WTC11 (cell line): ENCODE measurements at regions not wholly inside any gene's neighbourhood (a gene's known extent, or its start where the extent isn't known, plus 50 kb on each side); places are given as distances from the start of the nearest gene placed in this dataset.

ENCODE experiments used
- ATAC-seq: fragments of 200-7000 bp; cut with Tn5 transposase; 2 replicates; pipeline ENCODE4 v1.10.0; 2021; ENCODE audit warnings: mild to moderate bottlenecking, moderate library complexity
- CTCF ChIA-PET: fragments of 300-600 bp; sonication (Branson Sonifier 250); formaldehyde crosslinking; loops from one replicate; lab custom pipeline; 2021; ENCODE audit warnings: antibody characterized with exemption; lab: Charles Lee
- POLR2A ChIA-PET: fragments of 350-600 bp; sonication (Branson Sonifier 250); formaldehyde crosslinking; loops from one replicate; lab custom pipeline; 2021; ENCODE audit warnings: antibody characterized with exemption; lab: Charles Lee
- DNase-seq: peaks from one replicate; pipeline ENCODE4 v3.0.0; 2021; ENCODE audit warnings: low spot score
- H3K27ac Mint-ChIP-seq: 2 replicates; pipeline ENCODE4 v1.8.0; 2021; ENCODE audit warnings: mixed read lengths
- H3K27me3 Mint-ChIP-seq: 2 replicates; pipeline ENCODE4 v1.8.0; 2021; ENCODE audit warnings: low read depth, mild to moderate bottlenecking, moderate library complexity, mixed read lengths
- H3K36me3 Mint-ChIP-seq: 2 replicates; pipeline ENCODE4 v1.8.0; 2021; ENCODE audit warnings: mixed read lengths
- H3K4me1 Mint-ChIP-seq: 2 replicates; pipeline ENCODE4 v1.8.0; 2022; ENCODE audit warnings: mixed read lengths
- H3K4me3 Mint-ChIP-seq: 2 replicates; pipeline ENCODE4 v1.8.0; 2021; ENCODE audit warnings: mild to moderate bottlenecking, moderate library complexity, mixed read lengths
- H3K9me3 Mint-ChIP-seq: 2 replicates; pipeline ENCODE4 v1.8.0; 2021; ENCODE audit warnings: mixed read lengths
- ATF1 ChIP-seq: sonication (generic); formaldehyde crosslinking; IDR thresholded peaks from 2 replicates; pipeline ENCODE4 v1.8.1; 2023; ENCODE audit warnings: mild to moderate bottlenecking, moderate library complexity, missing genetic modification reagents
- EMX1 ChIP-seq: fragments of 250-450 bp; sonication (Bioruptor Pico); IDR thresholded peaks from 2 replicates; pipeline ENCODE4 v1.8.0; 2021; ENCODE audit warnings: mild to moderate bottlenecking
- FOXJ3 ChIP-seq: sonication (generic); formaldehyde crosslinking; IDR thresholded peaks from 2 replicates; pipeline ENCODE4 v1.9.0; 2021; ENCODE audit warnings: missing genetic modification reagents, mild to moderate bottlenecking, borderline replicate concordance
- FOXK1 ChIP-seq: sonication (generic); formaldehyde crosslinking; IDR thresholded peaks from 2 replicates; pipeline ENCODE4 v1.8.0; 2022; ENCODE audit warnings: mild to moderate bottlenecking, moderate library complexity, missing genetic modification reagents
- JUN ChIP-seq: sonication (generic); formaldehyde crosslinking; IDR thresholded peaks from 2 replicates; pipeline ENCODE4 v1.8.0; 2023; ENCODE audit warnings: mild to moderate bottlenecking, missing genetic modification reagents
- KAT7 ChIP-seq: sonication (generic); formaldehyde crosslinking; IDR thresholded peaks from 2 replicates; pipeline ENCODE4 v1.8.1; 2023; ENCODE audit warnings: missing genetic modification reagents, mild to moderate bottlenecking, borderline replicate concordance
- MXD4 ChIP-seq: fragments of 250-450 bp; sonication (Bioruptor Pico); IDR thresholded peaks from 2 replicates; pipeline ENCODE4 v1.8.0; 2021; ENCODE audit warnings: mild to moderate bottlenecking, moderate library complexity, borderline replicate concordance
- NFE2L1 ChIP-seq: sonication (generic); formaldehyde crosslinking; IDR thresholded peaks from 2 replicates; pipeline ENCODE4 v1.8.1; 2023; ENCODE audit warnings: missing genetic modification reagents
- OVOL2 ChIP-seq: fragments of 250-450 bp; sonication (Bioruptor Pico); IDR thresholded peaks from 2 replicates; pipeline ENCODE4 v1.9.0; 2021; ENCODE audit warnings: mild to moderate bottlenecking, borderline replicate concordance
- SMAD3 ChIP-seq: sonication (generic); formaldehyde crosslinking; IDR thresholded peaks from 2 replicates; pipeline ENCODE4 v1.8.0; 2022; ENCODE audit warnings: missing genetic modification reagents, mild to moderate bottlenecking, borderline replicate concordance
- SMAD4 ChIP-seq: sonication (generic); formaldehyde crosslinking; IDR thresholded peaks from 2 replicates; pipeline ENCODE4 v1.8.0; 2022; ENCODE audit warnings: mild to moderate bottlenecking, missing genetic modification reagents
- TCF7 ChIP-seq: sonication (generic); formaldehyde crosslinking; IDR thresholded peaks from 2 replicates; pipeline ENCODE4 v1.8.0; 2022; ENCODE audit warnings: mild to moderate bottlenecking, low read depth, missing genetic modification reagents, moderate library complexity
- TEAD1 ChIP-seq: sonication (generic); formaldehyde crosslinking; IDR thresholded peaks from 2 replicates; pipeline ENCODE4 v1.8.0; 2022; ENCODE audit warnings: mild to moderate bottlenecking, missing genetic modification reagents
- TEAD4 ChIP-seq: sonication (generic); formaldehyde crosslinking; IDR thresholded peaks from 2 replicates; pipeline ENCODE4 v1.8.0; 2022; ENCODE audit warnings: mild to moderate bottlenecking, missing genetic modification reagents
- ZNF121 ChIP-seq: sonication (generic); formaldehyde crosslinking; IDR thresholded peaks from 2 replicates; pipeline ENCODE4 v1.8.0; 2023; ENCODE audit warnings: missing genetic modification reagents
- ZNF317 ChIP-seq: sonication (generic); formaldehyde crosslinking; IDR thresholded peaks from 2 replicates; pipeline ENCODE4 v1.8.1; 2023; ENCODE audit warnings: low read depth, mild to moderate bottlenecking, moderate library complexity, missing genetic modification reagents, borderline replicate concordance
- ZNF416 ChIP-seq: fragments of 250-450 bp; sonication (Bioruptor Pico); IDR thresholded peaks from 2 replicates; pipeline ENCODE4 v1.9.0; 2021; ENCODE audit warnings: mild to moderate bottlenecking, inconsistent platforms
- TF ChIP-seq, protein P1 (sequence below): sonication (generic); formaldehyde crosslinking; IDR thresholded peaks from 2 replicates; pipeline ENCODE4 v1.8.1; 2022; ENCODE audit warnings: mild to moderate bottlenecking, moderate library complexity, missing genetic modification reagents
- TF ChIP-seq, protein P2 (sequence below): sonication (generic); formaldehyde crosslinking; IDR thresholded peaks from 2 replicates; pipeline ENCODE4 v1.8.0; 2023; ENCODE audit warnings: missing genetic modification reagents, mild to moderate bottlenecking, borderline replicate concordance
- TF ChIP-seq, protein P3 (sequence below): sonication (generic); formaldehyde crosslinking; IDR thresholded peaks from 2 replicates; pipeline ENCODE4 v1.8.0; 2022; ENCODE audit warnings: mild to moderate bottlenecking, missing genetic modification reagents
- TF ChIP-seq, protein P4 (sequence below): sonication (generic); formaldehyde crosslinking; IDR thresholded peaks from 2 replicates; pipeline ENCODE4 v1.8.1; 2023; ENCODE audit warnings: mild to moderate bottlenecking, missing genetic modification reagents

DNA sequence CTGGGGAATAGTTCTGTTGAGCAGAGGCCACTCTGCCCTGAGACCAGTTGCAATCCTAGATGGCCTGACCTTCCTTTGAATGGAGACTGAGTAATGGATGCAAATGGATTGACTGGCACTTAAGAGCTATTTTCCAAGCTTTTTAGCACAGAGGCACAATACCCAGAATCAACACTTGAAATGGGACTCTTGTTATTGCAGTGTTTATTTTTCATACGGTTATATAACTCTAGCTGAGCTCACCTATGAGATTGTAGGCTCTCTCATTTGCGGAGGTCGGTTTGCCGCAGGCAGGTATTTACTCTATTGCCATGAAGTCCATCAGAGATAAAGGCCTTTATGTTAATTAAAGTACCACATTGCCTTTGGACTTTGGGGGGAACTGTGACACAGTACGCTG lies 422.3 kb upstream of the CELF4 start (continued):
- no peak for TF ChIP-seq NFE2L1 (CRISPR knock-in tag)

GRCh38 chr18:37986665-37987064 lies 421.1 kb upstream of the CELF4 start:
- peaks cover 20% of the 10 kb centered on the region for H3K4me1 Mint-ChIP-seq
- no peaks in the 10 kb centered on the region for H3K36me3 Mint-ChIP-seq
- TF ChIP-seq ZNF317 (CRISPR knock-in tag): no peak
- TF ChIP-seq JUN (CRISPR knock-in tag): no peak
- TF ChIP-seq ATF1 (CRISPR knock-in tag): no peak
- TF ChIP-seq FOXK1 (CRISPR knock-in tag): no peak
- no peak for TF ChIP-seq FOXJ3
- TF ChIP-seq OVOL2 (CRISPR knock-in tag): no peak
- TF ChIP-seq SMAD4 (CRISPR knock-in tag): no peak
- no peak for TF ChIP-seq TEAD4 (CRISPR knock-in tag)
- TF ChIP-seq EMX1 (CRISPR knock-in tag): no peak
- TF ChIP-seq ZNF416 (CRISPR knock-in tag): no peak
- no peak for TF ChIP-seq SMAD3 (CRISPR knock-in tag)
- no peak for TF ChIP-seq ZNF121 (CRISPR knock-in tag)
- TF ChIP-seq, protein P1, sequence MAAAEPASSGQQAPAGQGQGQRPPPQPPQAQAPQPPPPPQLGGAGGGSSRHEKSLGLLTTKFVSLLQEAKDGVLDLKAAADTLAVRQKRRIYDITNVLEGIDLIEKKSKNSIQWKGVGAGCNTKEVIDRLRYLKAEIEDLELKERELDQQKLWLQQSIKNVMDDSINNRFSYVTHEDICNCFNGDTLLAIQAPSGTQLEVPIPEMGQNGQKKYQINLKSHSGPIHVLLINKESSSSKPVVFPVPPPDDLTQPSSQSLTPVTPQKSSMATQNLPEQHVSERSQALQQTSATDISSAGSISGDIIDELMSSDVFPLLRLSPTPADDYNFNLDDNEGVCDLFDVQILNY: no peak
- TF ChIP-seq MXD4 (CRISPR knock-in tag): no peak
- TF ChIP-seq TCF7 (CRISPR knock-in tag): no peak
- TF ChIP-seq, protein P2, sequence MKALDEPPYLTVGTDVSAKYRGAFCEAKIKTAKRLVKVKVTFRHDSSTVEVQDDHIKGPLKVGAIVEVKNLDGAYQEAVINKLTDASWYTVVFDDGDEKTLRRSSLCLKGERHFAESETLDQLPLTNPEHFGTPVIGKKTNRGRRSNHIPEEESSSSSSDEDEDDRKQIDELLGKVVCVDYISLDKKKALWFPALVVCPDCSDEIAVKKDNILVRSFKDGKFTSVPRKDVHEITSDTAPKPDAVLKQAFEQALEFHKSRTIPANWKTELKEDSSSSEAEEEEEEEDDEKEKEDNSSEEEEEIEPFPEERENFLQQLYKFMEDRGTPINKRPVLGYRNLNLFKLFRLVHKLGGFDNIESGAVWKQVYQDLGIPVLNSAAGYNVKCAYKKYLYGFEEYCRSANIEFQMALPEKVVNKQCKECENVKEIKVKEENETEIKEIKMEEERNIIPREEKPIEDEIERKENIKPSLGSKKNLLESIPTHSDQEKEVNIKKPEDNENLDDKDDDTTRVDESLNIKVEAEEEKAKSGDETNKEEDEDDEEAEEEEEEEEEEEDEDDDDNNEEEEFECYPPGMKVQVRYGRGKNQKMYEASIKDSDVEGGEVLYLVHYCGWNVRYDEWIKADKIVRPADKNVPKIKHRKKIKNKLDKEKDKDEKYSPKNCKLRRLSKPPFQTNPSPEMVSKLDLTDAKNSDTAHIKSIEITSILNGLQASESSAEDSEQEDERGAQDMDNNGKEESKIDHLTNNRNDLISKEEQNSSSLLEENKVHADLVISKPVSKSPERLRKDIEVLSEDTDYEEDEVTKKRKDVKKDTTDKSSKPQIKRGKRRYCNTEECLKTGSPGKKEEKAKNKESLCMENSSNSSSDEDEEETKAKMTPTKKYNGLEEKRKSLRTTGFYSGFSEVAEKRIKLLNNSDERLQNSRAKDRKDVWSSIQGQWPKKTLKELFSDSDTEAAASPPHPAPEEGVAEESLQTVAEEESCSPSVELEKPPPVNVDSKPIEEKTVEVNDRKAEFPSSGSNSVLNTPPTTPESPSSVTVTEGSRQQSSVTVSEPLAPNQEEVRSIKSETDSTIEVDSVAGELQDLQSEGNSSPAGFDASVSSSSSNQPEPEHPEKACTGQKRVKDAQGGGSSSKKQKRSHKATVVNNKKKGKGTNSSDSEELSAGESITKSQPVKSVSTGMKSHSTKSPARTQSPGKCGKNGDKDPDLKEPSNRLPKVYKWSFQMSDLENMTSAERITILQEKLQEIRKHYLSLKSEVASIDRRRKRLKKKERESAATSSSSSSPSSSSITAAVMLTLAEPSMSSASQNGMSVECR: no peak
- no peak for TF ChIP-seq TEAD1
- TF ChIP-seq KAT7 (CRISPR knock-in tag): no peak
- TF ChIP-seq, protein P3, sequence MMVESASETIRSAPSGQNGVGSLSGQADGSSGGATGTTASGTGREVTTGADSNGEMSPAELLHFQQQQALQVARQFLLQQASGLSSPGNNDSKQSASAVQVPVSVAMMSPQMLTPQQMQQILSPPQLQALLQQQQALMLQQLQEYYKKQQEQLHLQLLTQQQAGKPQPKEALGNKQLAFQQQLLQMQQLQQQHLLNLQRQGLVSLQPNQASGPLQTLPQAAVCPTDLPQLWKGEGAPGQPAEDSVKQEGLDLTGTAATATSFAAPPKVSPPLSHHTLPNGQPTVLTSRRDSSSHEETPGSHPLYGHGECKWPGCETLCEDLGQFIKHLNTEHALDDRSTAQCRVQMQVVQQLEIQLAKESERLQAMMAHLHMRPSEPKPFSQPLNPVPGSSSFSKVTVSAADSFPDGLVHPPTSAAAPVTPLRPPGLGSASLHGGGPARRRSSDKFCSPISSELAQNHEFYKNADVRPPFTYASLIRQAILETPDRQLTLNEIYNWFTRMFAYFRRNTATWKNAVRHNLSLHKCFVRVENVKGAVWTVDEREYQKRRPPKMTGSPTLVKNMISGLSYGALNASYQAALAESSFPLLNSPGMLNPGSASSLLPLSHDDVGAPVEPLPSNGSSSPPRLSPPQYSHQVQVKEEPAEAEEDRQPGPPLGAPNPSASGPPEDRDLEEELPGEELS (CRISPR knock-in tag): no peak
- TF ChIP-seq, protein P4, sequence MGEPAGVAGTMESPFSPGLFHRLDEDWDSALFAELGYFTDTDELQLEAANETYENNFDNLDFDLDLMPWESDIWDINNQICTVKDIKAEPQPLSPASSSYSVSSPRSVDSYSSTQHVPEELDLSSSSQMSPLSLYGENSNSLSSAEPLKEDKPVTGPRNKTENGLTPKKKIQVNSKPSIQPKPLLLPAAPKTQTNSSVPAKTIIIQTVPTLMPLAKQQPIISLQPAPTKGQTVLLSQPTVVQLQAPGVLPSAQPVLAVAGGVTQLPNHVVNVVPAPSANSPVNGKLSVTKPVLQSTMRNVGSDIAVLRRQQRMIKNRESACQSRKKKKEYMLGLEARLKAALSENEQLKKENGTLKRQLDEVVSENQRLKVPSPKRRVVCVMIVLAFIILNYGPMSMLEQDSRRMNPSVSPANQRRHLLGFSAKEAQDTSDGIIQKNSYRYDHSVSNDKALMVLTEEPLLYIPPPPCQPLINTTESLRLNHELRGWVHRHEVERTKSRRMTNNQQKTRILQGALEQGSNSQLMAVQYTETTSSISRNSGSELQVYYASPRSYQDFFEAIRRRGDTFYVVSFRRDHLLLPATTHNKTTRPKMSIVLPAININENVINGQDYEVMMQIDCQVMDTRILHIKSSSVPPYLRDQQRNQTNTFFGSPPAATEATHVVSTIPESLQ (CRISPR knock-in tag): no peak
- H3K4me3 Mint-ChIP-seq: no peak overlapping the region
- ChIA-PET POLR2A (no interaction called here), CTCF (no interaction called here)
- H3K9me3 Mint-ChIP-seq: no peaks in the 10 kb centered on the region
- no peak for DNase-seq
- H3K27me3 Mint-ChIP-seq: no peaks in the 10 kb centered on the region
- no peak for ATAC-seq
- H3K27ac Mint-ChIP-seq: no peak overlapping the region; the same call in 1 of the 2 replicates
